ENCODE measurements at regions not wholly inside any gene's neighbourhood (a gene's known extent, or its start where the extent isn't known, plus 50 kb on each side); places are given as distances from the start of the nearest gene placed in this dataset.

GRCh38 chr1:14138135-14138506 is 438.1 kb downstream of the PRDM2 start:
- Histone ChIP-seq H3K4me1 (ENCODE audit: insufficient read depth) (no peaks in the 10 kb centered on the region), H3K4me2 (no peak overlapping the region), H4K20me1 (ENCODE audit: insufficient read depth, poor library complexity, severe bottlenecking) (no peaks in the 10 kb centered on the region), H3K9me3 (ENCODE audit: low read depth) (no peaks in the 10 kb centered on the region), H2AFZ (no peak overlapping the region), H3K9me2 (replicated peaks; ENCODE audit: insufficient read depth) (no peaks in the 10 kb centered on the region), H3K27me3 (no peaks in the 10 kb centered on the region), H3K79me2 (no peaks in the 10 kb centered on the region), H3K27ac (no peak overlapping the region), H3K36me3 (replicated peaks; ENCODE audit: insufficient read depth, low read depth) (no peaks in the 10 kb centered on the region), H3K4me3 (no peak overlapping the region)
- TF ChIP-seq, protein P1, sequence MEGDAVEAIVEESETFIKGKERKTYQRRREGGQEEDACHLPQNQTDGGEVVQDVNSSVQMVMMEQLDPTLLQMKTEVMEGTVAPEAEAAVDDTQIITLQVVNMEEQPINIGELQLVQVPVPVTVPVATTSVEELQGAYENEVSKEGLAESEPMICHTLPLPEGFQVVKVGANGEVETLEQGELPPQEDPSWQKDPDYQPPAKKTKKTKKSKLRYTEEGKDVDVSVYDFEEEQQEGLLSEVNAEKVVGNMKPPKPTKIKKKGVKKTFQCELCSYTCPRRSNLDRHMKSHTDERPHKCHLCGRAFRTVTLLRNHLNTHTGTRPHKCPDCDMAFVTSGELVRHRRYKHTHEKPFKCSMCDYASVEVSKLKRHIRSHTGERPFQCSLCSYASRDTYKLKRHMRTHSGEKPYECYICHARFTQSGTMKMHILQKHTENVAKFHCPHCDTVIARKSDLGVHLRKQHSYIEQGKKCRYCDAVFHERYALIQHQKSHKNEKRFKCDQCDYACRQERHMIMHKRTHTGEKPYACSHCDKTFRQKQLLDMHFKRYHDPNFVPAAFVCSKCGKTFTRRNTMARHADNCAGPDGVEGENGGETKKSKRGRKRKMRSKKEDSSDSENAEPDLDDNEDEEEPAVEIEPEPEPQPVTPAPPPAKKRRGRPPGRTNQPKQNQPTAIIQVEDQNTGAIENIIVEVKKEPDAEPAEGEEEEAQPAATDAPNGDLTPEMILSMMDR (IDR thresholded peaks at IDR 0.05; ENCODE audit: poor library complexity) = no peak
- TF ChIP-seq EZH2 (IDR thresholded peaks at IDR 0.05; ENCODE audit: borderline replicate concordance) (no peak), EZH2phosphoT487 (IDR thresholded peaks at IDR 0.05; ENCODE audit: low read depth, severe bottlenecking, unreplicated experiment) (no peak)
- no peak for DNase-seq (ENCODE audit: low spot score)
- 83% methylated on average over 3 of the region's 3 CpGs for WGBS (ENCODE audit: low lambda C conversion rate, missing lambda C conversion rate)

DNA sequence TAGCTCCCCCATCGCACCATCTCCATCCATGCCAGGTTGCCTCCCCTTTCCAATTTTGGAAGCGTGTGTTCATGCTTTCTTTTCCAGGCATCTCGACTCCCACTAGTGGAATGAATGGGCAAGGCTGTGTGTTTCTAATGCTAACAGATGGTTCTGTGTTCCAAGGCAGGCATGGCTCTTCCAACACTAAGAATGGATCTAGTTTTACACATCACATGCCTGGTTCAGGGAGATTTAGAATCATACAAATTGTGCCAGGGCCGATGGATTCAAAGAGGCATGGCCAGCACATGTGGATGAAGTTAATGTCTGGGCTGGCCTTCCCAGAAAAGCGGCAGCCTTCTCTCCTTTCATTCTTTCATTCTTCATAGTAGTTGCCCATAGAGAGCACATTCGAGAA is 438.7 kb downstream of the PRDM2 start:
- WGBS (ENCODE audit: low lambda C conversion rate, missing lambda C conversion rate) = 81% methylated on average over 6 of the region's 6 CpGs
- Histone ChIP-seq H3K4me1 (ENCODE audit: insufficient read depth) (no peaks in the 10 kb centered on the region), H3K4me2 (no peak overlapping the region), H4K20me1 (ENCODE audit: insufficient read depth, poor library complexity, severe bottlenecking) (no peaks in the 10 kb centered on the region), H3K36me3 (replicated peaks; ENCODE audit: insufficient read depth, low read depth) (no peaks in the 10 kb centered on the region), H3K27ac (no peak overlapping the region), H2AFZ (no peak overlapping the region), H3K79me2 (no peaks in the 10 kb centered on the region), H3K4me3 (no peak overlapping the region), H3K27me3 (no peaks in the 10 kb centered on the region), H3K9me3 (ENCODE audit: low read depth) (no peaks in the 10 kb centered on the region), H3K9me2 (replicated peaks; ENCODE audit: insufficient read depth) (no peaks in the 10 kb centered on the region)
- TF ChIP-seq, protein P1 (IDR thresholded peaks at IDR 0.05; ENCODE audit: poor library complexity) = peak; percentile 7
- TF ChIP-seq EZH2 (IDR thresholded peaks at IDR 0.05; ENCODE audit: borderline replicate concordance) = no peak
- DNase-seq (ENCODE audit: low spot score) = no peak

GRCh38 chr1:14140831-14141401 is 440.9 kb downstream of the PRDM2 start:
- Histone ChIP-seq H3K79me2 (no peaks in the 10 kb centered on the region), H3K27me3 (no peaks in the 10 kb centered on the region), H3K4me3 (no peak overlapping the region), H3K9me3 (ENCODE audit: low read depth) (no peaks in the 10 kb centered on the region), H3K36me3 (replicated peaks; ENCODE audit: insufficient read depth, low read depth) (no peaks in the 10 kb centered on the region), H4K20me1 (ENCODE audit: insufficient read depth, poor library complexity, severe bottlenecking) (no peaks in the 10 kb centered on the region), H3K27ac (no peak overlapping the region), H3K9me2 (replicated peaks; ENCODE audit: insufficient read depth) (no peaks in the 10 kb centered on the region), H3K4me2 (no peak overlapping the region), H2AFZ (no peak overlapping the region), H3K4me1 (ENCODE audit: insufficient read depth) (no peaks in the 10 kb centered on the region)
- peak; percentile 37 for DNase-seq (ENCODE audit: low spot score)
- TF ChIP-seq, protein P1 (IDR thresholded peaks at IDR 0.05; ENCODE audit: poor library complexity) = no peak
- TF ChIP-seq EZH2phosphoT487 (IDR thresholded peaks at IDR 0.05; ENCODE audit: low read depth, severe bottlenecking, unreplicated experiment) = no peak
- TF ChIP-seq EZH2 (IDR thresholded peaks at IDR 0.05; ENCODE audit: borderline replicate concordance) = no peak
- 79% methylated on average over 13 of the region's 13 CpGs for WGBS (ENCODE audit: low lambda C conversion rate, missing lambda C conversion rate)

- WGBS (ENCODE audit: low lambda C conversion rate, missing lambda C conversion rate) = 80% methylated on average over 6 of the region's 6 CpGs
- Histone ChIP-seq H3K79me2 (no peaks in the 10 kb centered on the region), H4K20me1 (ENCODE audit: insufficient read depth, poor library complexity, severe bottlenecking) (no peaks in the 10 kb centered on the region)
Measured at GRCh38 chr1:14141656-14142055, 441.7 kb downstream of the PRDM2 start.

More at GRCh38 chr1:14141656-14142055, 441.7 kb downstream of the PRDM2 start:
- Histone ChIP-seq H3K9me3 (ENCODE audit: low read depth) (no peaks in the 10 kb centered on the region), H3K27ac (no peak overlapping the region), H3K27me3 (no peaks in the 10 kb centered on the region), H3K4me1 (ENCODE audit: insufficient read depth) (no peaks in the 10 kb centered on the region), H2AFZ (no peak overlapping the region), H3K36me3 (replicated peaks; ENCODE audit: insufficient read depth, low read depth) (no peaks in the 10 kb centered on the region), H3K4me3 (no peak overlapping the region), H3K9me2 (replicated peaks; ENCODE audit: insufficient read depth) (no peaks in the 10 kb centered on the region), H3K4me2 (no peak overlapping the region)
- TF ChIP-seq EZH2 (IDR thresholded peaks at IDR 0.05; ENCODE audit: borderline replicate concordance) = no peak
- TF ChIP-seq EZH2phosphoT487 (IDR thresholded peaks at IDR 0.05; ENCODE audit: low read depth, severe bottlenecking, unreplicated experiment) = no peak
- TF ChIP-seq, protein P1 (IDR thresholded peaks at IDR 0.05; ENCODE audit: poor library complexity) = no peak
- no peak for DNase-seq (ENCODE audit: low spot score)

All from hepatocyte (in vitro differentiated cells).